Transverse colon (tissue), 4 donors: ENCODE measurements at regions not wholly inside any gene's neighbourhood (a gene's known extent, or its start where the extent isn't known, plus 50 kb on each side); places are given as distances from the start of the nearest gene placed in this dataset.

ENCODE experiments used
- EP300 ChIP-seq: sonication (generic); formaldehyde crosslinking; IDR thresholded peaks from one replicate; pipeline ENCODE4 v1.6.1; 2017; ENCODE audit warnings: antibody characterized with exemption, low read depth
- POLR2A ChIP-seq: fragments of 450-650 bp; IDR thresholded peaks from one replicate; pipeline ENCODE4 v1.6.1; 2016; ENCODE audit warnings: antibody characterized with exemption, mild to moderate bottlenecking, moderate library complexity
- POLR2AphosphoS5 ChIP-seq, 3 donors: sonication (generic); formaldehyde crosslinking; IDR thresholded peaks; one replicate each; pipeline ENCODE4 v1.6.1; 2016; ENCODE audit warnings: antibody characterized with exemption in 3 of 3
- TF ChIP-seq, protein P1 (sequence below), 5 experiments: fragments of 200-600 bp in 3 of 5; fragments of 450-650 bp in 2 of 5; sonication (generic) in 3 of 5; IDR thresholded peaks; 1 replicate in 2 of 5; 2 replicates in 3 of 5; pipeline ENCODE4 v1.5.1; 2016 to 2017; ENCODE audit warnings: antibody characterized with exemption in 5 of 5, inconsistent platforms in 3 of 5, mild to moderate bottlenecking in 2 of 5, moderate library complexity in 1 of 5

DNA sequence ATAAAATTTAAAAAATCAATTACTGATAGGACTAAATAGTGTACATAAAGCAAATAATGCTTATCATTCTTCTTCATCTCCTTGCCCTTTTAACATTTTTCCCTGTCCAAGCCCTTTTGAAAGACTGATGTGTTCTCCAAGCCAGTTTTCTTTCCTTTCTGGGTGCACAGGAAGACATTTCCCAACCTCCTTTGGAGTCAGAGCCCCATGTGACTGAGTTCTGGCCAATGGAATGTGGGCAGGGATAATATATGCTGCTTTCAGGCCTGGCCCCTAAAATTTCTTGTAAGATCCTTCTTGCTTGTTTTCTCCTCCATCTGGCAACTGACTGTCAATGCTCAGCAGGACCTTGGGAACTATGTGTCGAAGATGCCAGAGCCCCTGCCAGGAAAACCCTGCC lies 197.5 kb downstream of the EMX2 start:
- TF ChIP-seq, protein P1, sequence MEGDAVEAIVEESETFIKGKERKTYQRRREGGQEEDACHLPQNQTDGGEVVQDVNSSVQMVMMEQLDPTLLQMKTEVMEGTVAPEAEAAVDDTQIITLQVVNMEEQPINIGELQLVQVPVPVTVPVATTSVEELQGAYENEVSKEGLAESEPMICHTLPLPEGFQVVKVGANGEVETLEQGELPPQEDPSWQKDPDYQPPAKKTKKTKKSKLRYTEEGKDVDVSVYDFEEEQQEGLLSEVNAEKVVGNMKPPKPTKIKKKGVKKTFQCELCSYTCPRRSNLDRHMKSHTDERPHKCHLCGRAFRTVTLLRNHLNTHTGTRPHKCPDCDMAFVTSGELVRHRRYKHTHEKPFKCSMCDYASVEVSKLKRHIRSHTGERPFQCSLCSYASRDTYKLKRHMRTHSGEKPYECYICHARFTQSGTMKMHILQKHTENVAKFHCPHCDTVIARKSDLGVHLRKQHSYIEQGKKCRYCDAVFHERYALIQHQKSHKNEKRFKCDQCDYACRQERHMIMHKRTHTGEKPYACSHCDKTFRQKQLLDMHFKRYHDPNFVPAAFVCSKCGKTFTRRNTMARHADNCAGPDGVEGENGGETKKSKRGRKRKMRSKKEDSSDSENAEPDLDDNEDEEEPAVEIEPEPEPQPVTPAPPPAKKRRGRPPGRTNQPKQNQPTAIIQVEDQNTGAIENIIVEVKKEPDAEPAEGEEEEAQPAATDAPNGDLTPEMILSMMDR (IDR thresholded peaks at IDR 0.05), result no peak
- TF ChIP-seq POLR2A, result no peak
- no peak for TF ChIP-seq POLR2AphosphoS5 (IDR thresholded peaks at IDR 0.05)
- TF ChIP-seq EP300, result no peak
